NB4 (cell line): ENCODE measurements at regions not wholly inside any gene's neighbourhood (a gene's known extent, or its start where the extent isn't known, plus 50 kb on each side); places are given as distances from the start of the nearest gene placed in this dataset.
A peak's percentile ranks its signal among the peaks of the same experiment; 100 is the strongest.
"Not testable (repeated sequence)": the region's sequence is repeated elsewhere in the genome, so short reads cannot be mapped to it uniquely, and the experiment has no call there.

Source experiments
- DNase-seq: peaks from one replicate; pipeline ENCODE4 v3.0.0; 2010; ENCODE audit warnings: low read depth
- H3K4me3 ChIP-seq: one replicate; pipeline ENCODE4 v1.5.1; 2011; ENCODE audit warnings: mild to moderate bottlenecking, low read depth, low read length, moderate library complexity
- CTCF ChIP-seq: IDR thresholded peaks from one replicate; pipeline ENCODE4 v1.5.1; 2012; ENCODE audit warnings: low read depth, low read length
- MYC ChIP-seq: IDR thresholded peaks from 2 replicates; pipeline ENCODE4 v1.6.1; 2011; ENCODE audit warnings: low read depth, low read length
- POLR2A ChIP-seq: IDR thresholded peaks from 2 replicates; pipeline ENCODE4 v1.6.1; 2011; ENCODE audit warnings: mild to moderate bottlenecking; ENCODE audit not compliant: insufficient read length; ENCODE audit errors: extremely low read depth
- TF ChIP-seq, protein P1 (sequence below): IDR thresholded peaks from 2 replicates; pipeline ENCODE4 v1.6.1; 2011; ENCODE audit warnings: low read depth, low read length

GRCh38 chr7:17098515-17098914, 199.9 kb upstream of the AHR start:
- TF ChIP-seq POLR2A (no peak), CTCF (no peak), MYC (no peak)
- TF ChIP-seq, protein P1, sequence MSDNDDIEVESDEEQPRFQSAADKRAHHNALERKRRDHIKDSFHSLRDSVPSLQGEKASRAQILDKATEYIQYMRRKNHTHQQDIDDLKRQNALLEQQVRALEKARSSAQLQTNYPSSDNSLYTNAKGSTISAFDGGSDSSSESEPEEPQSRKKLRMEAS, result no peak
- no peak overlapping the region for H3K4me3 ChIP-seq
- DNase-seq, result no peak

DNA sequence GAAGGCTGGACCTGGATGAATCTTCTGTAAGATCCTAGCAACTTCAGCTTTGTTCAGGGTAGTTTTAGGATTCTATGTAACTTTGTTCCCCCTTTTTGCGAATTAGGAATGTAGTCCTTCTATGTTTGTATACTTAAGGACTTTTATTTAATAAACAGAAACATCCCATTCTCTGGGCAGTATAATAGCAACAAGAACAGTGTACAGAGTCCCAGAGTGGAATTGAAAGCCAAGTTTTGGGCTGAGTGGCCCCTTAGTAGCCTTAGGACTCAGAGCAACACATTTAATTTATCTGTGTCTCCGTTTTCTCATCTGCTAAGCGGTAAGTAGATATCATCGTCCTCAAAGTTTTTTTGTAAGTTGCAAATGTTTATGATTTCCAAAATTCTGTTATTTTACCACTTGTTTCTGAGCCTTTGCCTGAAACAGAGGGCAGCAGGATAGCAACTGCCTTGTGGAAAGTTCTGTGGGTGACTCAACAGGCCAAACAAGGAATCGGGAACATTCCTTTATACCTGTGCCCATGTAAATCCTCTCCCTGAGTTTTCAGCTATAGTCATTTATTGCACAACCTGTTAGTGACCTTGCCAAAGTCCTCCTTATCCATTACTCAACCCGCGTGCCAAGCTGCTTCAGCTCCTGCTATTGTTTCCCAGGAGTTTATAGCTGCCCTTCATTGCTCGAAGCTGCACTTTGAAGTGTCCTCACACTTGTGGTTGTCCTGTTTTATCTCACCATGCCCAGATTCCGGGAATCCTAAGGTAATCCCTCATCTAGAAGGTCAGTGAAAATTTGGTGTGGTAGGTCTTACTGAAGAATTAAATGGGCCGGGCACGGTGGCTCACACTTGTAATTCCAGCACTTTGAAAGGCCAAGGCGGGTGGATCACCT, 199.1 kb upstream of the AHR start:
- TF ChIP-seq POLR2A (no peak), CTCF (no peak), MYC (no peak)
- TF ChIP-seq, protein P1, result no peak
- no peak overlapping the region for H3K4me3 ChIP-seq
- peak; percentile 14 for DNase-seq

GRCh38 chr7:17099974-17100509, 198.4 kb upstream of the AHR start:
- not testable (repeated sequence) for H3K4me3 ChIP-seq

DNA sequence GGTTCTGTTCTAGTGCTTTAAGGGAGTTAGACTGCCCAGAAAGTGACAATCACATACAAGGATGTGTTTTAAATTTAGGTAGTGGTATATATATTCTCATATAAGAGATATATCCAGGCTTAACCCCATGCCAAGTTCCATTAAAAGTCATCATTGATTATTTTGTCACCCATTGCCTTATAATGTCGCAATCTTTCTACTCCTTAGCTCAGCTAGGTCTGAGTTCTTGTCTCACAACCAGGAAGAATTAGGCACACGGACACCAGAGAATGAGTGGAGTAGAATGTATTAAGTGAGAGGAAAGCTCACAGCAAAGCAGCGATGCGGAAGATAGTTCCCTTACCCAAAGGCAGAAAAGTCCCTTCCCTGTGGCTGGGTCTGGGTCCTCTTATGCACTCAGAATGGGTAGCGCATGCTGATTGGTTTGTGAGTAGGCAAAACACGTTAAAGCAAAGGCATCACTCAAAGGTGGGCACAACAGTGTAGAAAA, 197.2 kb upstream of the AHR start:
- no peak overlapping the region for H3K4me3 ChIP-seq
- no peak for DNase-seq
- no peak for TF ChIP-seq POLR2A
- no peak for TF ChIP-seq CTCF
- TF ChIP-seq, protein P1, result no peak
- TF ChIP-seq MYC, result no peak

More at GRCh38 chr7:17099974-17100509, 198.4 kb upstream of the AHR start:
- not testable (repeated sequence) for DNase-seq

DNA sequence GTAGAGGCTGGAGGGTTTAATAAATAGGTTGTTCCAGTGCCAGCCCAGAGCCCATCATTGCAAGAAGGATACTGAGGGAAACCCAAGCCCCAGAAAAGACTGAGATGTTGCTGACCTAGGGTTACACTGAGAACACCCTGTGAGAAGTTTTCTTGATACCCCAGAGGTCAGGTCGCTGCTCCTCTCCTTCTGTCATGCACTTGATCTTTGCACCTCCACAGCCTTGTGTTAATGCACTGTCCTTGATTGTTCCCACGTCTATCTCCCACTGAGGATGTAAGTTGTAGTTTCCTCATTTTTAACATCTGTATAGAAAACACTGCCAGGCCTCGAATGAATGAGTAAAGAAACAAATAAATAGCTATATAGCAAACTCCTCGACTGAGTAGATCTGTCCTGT, 195.3 kb upstream of the AHR start:
- no peak overlapping the region for H3K4me3 ChIP-seq
- no peak for DNase-seq
- TF ChIP-seq POLR2A, result no peak
- TF ChIP-seq, protein P1, result no peak
- no peak for TF ChIP-seq CTCF
- no peak for TF ChIP-seq MYC

GRCh38 chr7:17103984-17104383, 194.5 kb upstream of the AHR start:
- DNase-seq, result no peak
- H3K4me3 ChIP-seq, result no peak overlapping the region
- TF ChIP-seq, protein P1, result no peak
- TF ChIP-seq CTCF, result no peak
- TF ChIP-seq MYC, result no peak
- no peak for TF ChIP-seq POLR2A
